Peyer's patch (tissue), 4 donors: ENCODE measurements at regions not wholly inside any gene's neighbourhood (a gene's known extent, or its start where the extent isn't known, plus 50 kb on each side); places are given as distances from the start of the nearest gene placed in this dataset.

Source experiments
- DNase-seq, 3 donors: peaks; one replicate each; pipeline ENCODE4 v3.0.0-alpha.2; 2017 to 2019
- H3K27ac ChIP-seq, 4 donors: fragments of 200-600 bp; sonication (generic); one replicate each; pipeline ENCODE4 v1.5.1; 2016 to 2019
- H3K27me3 ChIP-seq, 2 donors: fragments of 200-600 bp; sonication (generic); one replicate each; pipeline ENCODE4 v1.5.1; 2019
- H3K36me3 ChIP-seq, 3 donors: fragments of 200-600 bp; sonication (generic); one replicate each; pipeline ENCODE4 v1.5.1; 2016 to 2019
- H3K4me1 ChIP-seq, 4 donors: fragments of 200-600 bp; sonication (generic); one replicate each; pipeline ENCODE4 v1.5.1; 2016 to 2019
- H3K4me3 ChIP-seq, 4 donors: fragments of 200-600 bp; sonication (generic); 1 replicate in 3 of 4; 2 replicates in 1 of 4; pipeline ENCODE4 v1.5.1; 2016 to 2019; ENCODE audit warnings: mild to moderate bottlenecking in 1 of 4
- H3K9me3 ChIP-seq, 4 donors: fragments of 200-600 bp; sonication (generic); one replicate each; pipeline ENCODE4 v1.5.1; 2016 to 2019; ENCODE audit warnings: mild to moderate bottlenecking in 1 of 4
- CTCF ChIP-seq, 6 experiments: fragments of 450-650 bp in 4 of 6; fragments of 200-600 bp in 2 of 6; sonication (generic) in 1 of 6; IDR thresholded peaks; one replicate each; pipeline ENCODE4 v1.5.1; 2017 to 2019; ENCODE audit warnings: antibody characterized with exemption in 6 of 6, mild to moderate bottlenecking in 3 of 6, moderate library complexity in 1 of 6
- POLR2A ChIP-seq, 2 donors: fragments of 450-650 bp; IDR thresholded peaks; one replicate each; pipeline ENCODE4 v1.5.1; 2017; ENCODE audit warnings: antibody characterized with exemption in 2 of 2, mild to moderate bottlenecking in 2 of 2, moderate library complexity in 2 of 2

GRCh38 chr9:3699883-3700282, 174.1 kb upstream of the RFX3 start:
- no peak for DNase-seq
- Histone ChIP-seq H3K27me3 (no peaks in the 10 kb centered on the region), H3K9me3 (no peaks in the 10 kb centered on the region), H3K4me1 (no peaks in the 10 kb centered on the region), H3K4me3 (no peak overlapping the region), H3K36me3 (no peaks in the 10 kb centered on the region), H3K27ac (no peak overlapping the region)
- TF ChIP-seq POLR2A (IDR thresholded peaks at IDR 0.05) (no peak), CTCF (IDR thresholded peaks at IDR 0.05) (no peak)

GRCh38 chr9:3698531-3698930, 172.7 kb upstream of the RFX3 start:
- TF ChIP-seq CTCF (IDR thresholded peaks at IDR 0.05) (no peak), POLR2A (IDR thresholded peaks at IDR 0.05) (no peak)
- Histone ChIP-seq H3K4me3 (no peak overlapping the region), H3K36me3 (no peaks in the 10 kb centered on the region), H3K27me3 (no peaks in the 10 kb centered on the region), H3K9me3 (no peaks in the 10 kb centered on the region), H3K27ac (no peak overlapping the region), H3K4me1 (no peaks in the 10 kb centered on the region)
- DNase-seq = no peak

DNA sequence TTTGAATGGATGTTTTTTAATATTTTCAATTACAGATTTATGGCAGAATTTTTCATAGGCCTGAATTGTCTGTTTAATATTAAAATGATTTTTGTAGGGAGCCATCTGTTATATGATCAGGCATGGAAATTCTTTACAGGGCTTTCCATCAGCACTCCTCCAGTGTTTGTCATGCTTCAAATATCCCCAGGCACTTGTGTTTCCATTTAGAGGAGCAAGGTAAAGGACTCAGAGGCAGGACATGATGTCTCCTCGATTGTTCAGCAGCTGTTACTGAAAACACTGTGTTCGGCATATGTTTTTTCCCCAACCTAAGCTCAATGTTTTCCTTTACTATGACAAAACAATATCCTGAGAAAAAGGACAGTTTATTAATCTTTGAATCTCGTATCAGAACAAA, 172.3 kb upstream of the RFX3 start:
- Histone ChIP-seq H3K36me3 (no peaks in the 10 kb centered on the region), H3K9me3 (no peaks in the 10 kb centered on the region), H3K4me3 (no peak overlapping the region), H3K4me1 (no peaks in the 10 kb centered on the region), H3K27ac (no peak overlapping the region), H3K27me3 (no peaks in the 10 kb centered on the region)
- no peak for TF ChIP-seq POLR2A (IDR thresholded peaks at IDR 0.05)
- TF ChIP-seq CTCF (IDR thresholded peaks at IDR 0.05) = no peak
- no peak for DNase-seq

- no peak for TF ChIP-seq CTCF (IDR thresholded peaks at IDR 0.05)
- no peak for TF ChIP-seq POLR2A (IDR thresholded peaks at IDR 0.05)
Measured at GRCh38 chr9:3696368-3696767, 170.6 kb upstream of the RFX3 start.

DNA sequence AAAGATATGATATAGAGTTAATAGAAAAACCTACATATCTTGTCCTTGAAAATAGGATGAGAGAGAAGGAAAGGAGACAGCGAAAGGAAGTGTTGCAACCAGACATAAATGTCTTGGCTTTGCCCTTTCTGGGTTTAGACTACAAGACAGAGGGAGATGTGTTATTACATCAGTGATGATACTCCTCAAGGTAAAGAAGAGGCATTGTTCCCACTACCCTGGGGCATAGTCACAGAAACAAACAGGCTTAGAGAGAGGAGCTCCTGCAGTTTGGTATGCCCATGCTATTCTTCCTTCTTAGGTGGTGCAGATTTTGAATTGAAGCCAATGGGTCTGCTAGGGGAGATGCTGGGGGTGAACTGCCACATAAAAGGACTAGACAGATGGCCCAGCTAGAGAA, 166.8 kb upstream of the RFX3 start:
- DNase-seq = no peak
- TF ChIP-seq POLR2A (IDR thresholded peaks at IDR 0.05) (no peak), CTCF (IDR thresholded peaks at IDR 0.05) (no peak)
- no peak overlapping the region for H3K4me3 ChIP-seq

More at GRCh38 chr9:3696368-3696767, 170.6 kb upstream of the RFX3 start:
- H3K4me3 ChIP-seq = no peak overlapping the region
- no peak for DNase-seq
- no peaks in the 10 kb centered on the region for H3K27me3 ChIP-seq
- H3K4me1 ChIP-seq = no peaks in the 10 kb centered on the region
- no peaks in the 10 kb centered on the region for H3K36me3 ChIP-seq
- no peak overlapping the region for H3K27ac ChIP-seq
- H3K9me3 ChIP-seq = no peaks in the 10 kb centered on the region

GRCh38 chr9:3689555-3689954, 163.8 kb upstream of the RFX3 start:
- no peaks in the 10 kb centered on the region for H3K36me3 ChIP-seq
- H3K27me3 ChIP-seq = no peaks in the 10 kb centered on the region
- no peak overlapping the region for H3K27ac ChIP-seq
- no peaks in the 10 kb centered on the region for H3K4me1 ChIP-seq
- no peak overlapping the region for H3K4me3 ChIP-seq
- DNase-seq = no peak
- TF ChIP-seq POLR2A (IDR thresholded peaks at IDR 0.05) (no peak), CTCF (IDR thresholded peaks at IDR 0.05) (no peak)
- no peaks in the 10 kb centered on the region for H3K9me3 ChIP-seq

More for the DNA sequence above, 166.8 kb upstream of the RFX3 start:
- Histone ChIP-seq H3K27ac (no peak overlapping the region), H3K9me3 (no peaks in the 10 kb centered on the region), H3K4me1 (no peaks in the 10 kb centered on the region), H3K27me3 (no peaks in the 10 kb centered on the region), H3K36me3 (no peaks in the 10 kb centered on the region)
